PC-3 (cell line): ENCODE measurements at regions not wholly inside any gene's neighbourhood (a gene's known extent, or its start where the extent isn't known, plus 50 kb on each side); places are given as distances from the start of the nearest gene placed in this dataset.
A peak's percentile ranks its signal among the peaks of the same experiment; 100 is the strongest.

Experiments
- ATAC-seq: fragments of 200-7000 bp; cut with Tn5 transposase; 2 replicates; pipeline ENCODE4 v1.9.1; 2020; ENCODE audit warnings: mild to moderate bottlenecking, moderate library complexity
- BruUV-seq: library from RNA; stranded (reverse); fragments of 400-500 nt; replicated peaks from 2 replicates; lab custom pipeline; 2021; lab: Mats Ljungman, UMichigan
- CTCF ChIA-PET: fragments of 300-600 bp; sonication (Branson Sonifier 250); formaldehyde crosslinking; loops from one replicate; lab custom pipeline; 2022; ENCODE audit warnings: antibody characterized with exemption; lab: Charles Lee
- POLR2A ChIA-PET: fragments of 300-600 bp; sonication (Branson Sonifier 250); formaldehyde crosslinking; loops from one replicate; lab custom pipeline; 2022; ENCODE audit warnings: antibody characterized with exemption; ENCODE audit not compliant: unreplicated experiment; lab: Charles Lee
- DNase-seq: peaks from one replicate; pipeline ENCODE4 v3.0.0-alpha.2; 2015
- H2AFZ ChIP-seq: fragments of 300-600 bp; sonication (generic); 2 replicates; pipeline ENCODE4 v1.6.0; 2016; ENCODE audit warnings: antibody characterized with exemption, low read length
- H3F3A ChIP-seq: fragments of 300-600 bp; sonication (generic); one replicate; pipeline ENCODE4 v1.6.0; 2017; ENCODE audit warnings: antibody characterized with exemption, low read length, control low read depth, mild to moderate bottlenecking; ENCODE audit not compliant: unreplicated experiment
- H3K27ac ChIP-seq: fragments of 300-600 bp; sonication (generic); 2 replicates; pipeline ENCODE4 v1.5.1; 2016; ENCODE audit warnings: mild to moderate bottlenecking, low read length
- H3K27me3 ChIP-seq: fragments of 300-600 bp; sonication (generic); 2 replicates; pipeline ENCODE4 v1.6.1; 2016; ENCODE audit warnings: low read length, mixed read lengths
- H3K36me3 ChIP-seq: fragments of 300-600 bp; sonication (generic); 2 replicates; pipeline ENCODE4 v1.6.1; 2016; ENCODE audit warnings: low read depth, mixed run types, low read length, mixed read lengths
- H3K4me1 ChIP-seq: fragments of 300-600 bp; sonication (generic); 2 replicates; pipeline ENCODE4 v1.5.1; 2016; ENCODE audit warnings: low read length; ENCODE audit not compliant: insufficient read depth
- H3K4me2 ChIP-seq: fragments of 300-600 bp; sonication (generic); 2 replicates; pipeline ENCODE4 v1.6.0; 2016; ENCODE audit warnings: low read length
- H3K4me3 ChIP-seq: fragments of 300-600 bp; sonication (generic); 2 replicates; pipeline ENCODE4 v1.5.1; 2016; ENCODE audit warnings: mild to moderate bottlenecking, low read length, mixed read lengths
- H3K79me2 ChIP-seq: fragments of 300-600 bp; sonication (generic); 2 replicates; pipeline ENCODE4 v1.6.1; 2017; ENCODE audit warnings: low read length, mixed read lengths
- H3K9ac ChIP-seq: fragments of 300-600 bp; sonication (generic); 2 replicates; pipeline ENCODE4 v1.6.0; 2016; ENCODE audit warnings: mild to moderate bottlenecking, low read length
- H3K9me2 ChIP-seq: fragments of 300-600 bp; sonication (generic); replicated peaks from 2 replicates; pipeline ENCODE4 v1.6.1; 2016; ENCODE audit warnings: mixed run types, low read length, mixed read lengths
- H3K9me3 ChIP-seq: fragments of 300-600 bp; sonication (generic); 2 replicates; pipeline ENCODE4 v1.6.1; 2016; ENCODE audit warnings: low read length, mixed read lengths
- H4K20me1 ChIP-seq: fragments of 300-600 bp; sonication (generic); 2 replicates; pipeline ENCODE4 v1.6.1; 2016; ENCODE audit warnings: low read length, mixed read lengths
- EZH2 ChIP-seq: fragments of 300-600 bp; sonication (generic); IDR thresholded peaks from one replicate; pipeline ENCODE4 v1.6.1; 2017; ENCODE audit warnings: antibody characterized with exemption, mild to moderate bottlenecking, low read length; ENCODE audit not compliant: unreplicated experiment
- EZH2phosphoT487 ChIP-seq: fragments of 300-600 bp; sonication (generic); IDR thresholded peaks from 2 replicates; pipeline ENCODE4 v1.6.1; 2018; ENCODE audit warnings: mild to moderate bottlenecking, antibody characterized with exemption, low read length, borderline replicate concordance
- intact Hi-C: fragments of 100-400 bp; cut with micrococcal nuclease; formaldehyde crosslinking; loops from 2 replicates; pipeline ENCODE4 v1.9.0; 2023
- TF ChIP-seq, protein P1 (sequence below): fragments of 300-600 bp; sonication (generic); conservative IDR thresholded peaks from 2 replicates; pipeline ENCODE4 v1.5.1; 2017; ENCODE audit warnings: antibody characterized with exemption, low read depth, mild to moderate bottlenecking, low read length

- DNase-seq (no peak), ATAC-seq (no peak)
- Histone ChIP-seq H3K4me2 (no peak overlapping the region), H3K27me3 (no peaks in the 10 kb centered on the region), H4K20me1 (no peaks in the 10 kb centered on the region), H3K79me2 (no peaks in the 10 kb centered on the region), H3K27ac (no peak overlapping the region), H3K9me2 (no peaks in the 10 kb centered on the region), H3F3A (no peaks in the 10 kb centered on the region), H3K4me1 (no peaks in the 10 kb centered on the region), H3K4me3 (no peak overlapping the region), H2AFZ (no peak overlapping the region), H3K9ac (no peak overlapping the region), H3K9me3 (no peaks in the 10 kb centered on the region), H3K36me3 (no peaks in the 10 kb centered on the region)
- TF ChIP-seq EZH2 (no peak), EZH2phosphoT487 (no peak)
- TF ChIP-seq, protein P1, sequence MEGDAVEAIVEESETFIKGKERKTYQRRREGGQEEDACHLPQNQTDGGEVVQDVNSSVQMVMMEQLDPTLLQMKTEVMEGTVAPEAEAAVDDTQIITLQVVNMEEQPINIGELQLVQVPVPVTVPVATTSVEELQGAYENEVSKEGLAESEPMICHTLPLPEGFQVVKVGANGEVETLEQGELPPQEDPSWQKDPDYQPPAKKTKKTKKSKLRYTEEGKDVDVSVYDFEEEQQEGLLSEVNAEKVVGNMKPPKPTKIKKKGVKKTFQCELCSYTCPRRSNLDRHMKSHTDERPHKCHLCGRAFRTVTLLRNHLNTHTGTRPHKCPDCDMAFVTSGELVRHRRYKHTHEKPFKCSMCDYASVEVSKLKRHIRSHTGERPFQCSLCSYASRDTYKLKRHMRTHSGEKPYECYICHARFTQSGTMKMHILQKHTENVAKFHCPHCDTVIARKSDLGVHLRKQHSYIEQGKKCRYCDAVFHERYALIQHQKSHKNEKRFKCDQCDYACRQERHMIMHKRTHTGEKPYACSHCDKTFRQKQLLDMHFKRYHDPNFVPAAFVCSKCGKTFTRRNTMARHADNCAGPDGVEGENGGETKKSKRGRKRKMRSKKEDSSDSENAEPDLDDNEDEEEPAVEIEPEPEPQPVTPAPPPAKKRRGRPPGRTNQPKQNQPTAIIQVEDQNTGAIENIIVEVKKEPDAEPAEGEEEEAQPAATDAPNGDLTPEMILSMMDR, result no peak
- no TSS peak for BruUV-seq
- ChIA-PET POLR2A (no interaction called here), CTCF (no interaction called here)
- intact Hi-C loops, result no loop called here
Measured at GRCh38 chr16:85383836-85384832, 229.0 kb upstream of the GSE1 start.

DNA sequence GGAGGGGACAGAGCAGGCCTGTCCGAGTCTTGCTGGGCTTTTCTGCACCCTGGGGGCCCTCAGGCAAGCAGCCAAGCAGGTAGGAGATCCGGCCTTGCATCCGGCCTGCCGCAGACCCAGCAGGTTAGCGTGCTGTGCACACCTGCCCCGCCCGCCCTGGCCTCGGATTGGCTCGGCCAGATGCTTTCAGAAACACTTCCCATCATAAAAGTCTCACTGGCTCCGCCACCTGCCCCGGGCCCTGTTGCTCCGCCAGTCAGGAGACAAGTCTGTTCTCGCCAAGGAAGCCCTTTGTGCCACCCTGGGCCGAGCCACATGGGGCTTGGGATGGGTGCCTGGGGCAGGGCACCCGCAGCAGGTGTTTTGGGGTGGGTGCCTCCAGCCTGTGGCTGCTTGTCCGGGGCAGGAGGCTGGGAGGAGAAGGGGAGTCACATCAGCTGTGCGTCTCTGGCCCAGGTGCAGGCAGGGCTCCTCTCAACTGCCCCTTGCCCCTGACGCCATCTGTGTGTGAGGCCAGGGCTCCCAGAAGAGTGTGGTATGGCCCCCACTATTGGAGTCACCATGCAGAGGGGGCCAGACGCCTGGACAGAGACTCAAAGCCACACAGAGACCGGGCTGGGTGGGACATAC lies 228.2 kb upstream of the GSE1 start:
- DNase-seq (peak; percentile 19), ATAC-seq (no peak)
- H3K4me3 ChIP-seq, result no peak overlapping the region
- no peaks in the 10 kb centered on the region for H3K36me3 ChIP-seq
- H3K79me2 ChIP-seq, result no peaks in the 10 kb centered on the region
- no peaks in the 10 kb centered on the region for H3F3A ChIP-seq
- H3K27me3 ChIP-seq, result no peaks in the 10 kb centered on the region
- no peak overlapping the region for H3K9ac ChIP-seq
- no peak overlapping the region for H3K27ac ChIP-seq
- peaks cover under 1% of the 10 kb centered on the region; the same call in 1 of the 2 replicates for H3K4me1 ChIP-seq
- no peak overlapping the region for H2AFZ ChIP-seq
- BruUV-seq, result no TSS peak
- H3K9me3 ChIP-seq, result no peaks in the 10 kb centered on the region
- H3K4me2 ChIP-seq, result no peak overlapping the region
- ChIA-PET POLR2A (no interaction called here), CTCF (no interaction called here)
- intact Hi-C loops, result no loop called here
- TF ChIP-seq EZH2phosphoT487 (no peak), EZH2 (no peak)
- no peaks in the 10 kb centered on the region for H4K20me1 ChIP-seq
- H3K9me2 ChIP-seq, result no peaks in the 10 kb centered on the region

GRCh38 chr16:85385463-85386331 lies 227.4 kb upstream of the GSE1 start:
- no peak overlapping the region for H3K27ac ChIP-seq
- H4K20me1 ChIP-seq, result no peaks in the 10 kb centered on the region
- H3K79me2 ChIP-seq, result no peaks in the 10 kb centered on the region
- H3K4me2 ChIP-seq, result no peak overlapping the region
- H3K36me3 ChIP-seq, result no peaks in the 10 kb centered on the region
- BruUV-seq, result no TSS peak
- no peaks in the 10 kb centered on the region for H3K27me3 ChIP-seq
- no peak overlapping the region for H2AFZ ChIP-seq
- H3F3A ChIP-seq, result no peaks in the 10 kb centered on the region
- ChIA-PET CTCF (no interaction called here), POLR2A (no interaction called here)
- H3K4me3 ChIP-seq, result no peak overlapping the region
- ATAC-seq (no peak), DNase-seq (no peak)
- peaks cover 4% of the 10 kb centered on the region for H3K4me1 ChIP-seq
- no peaks in the 10 kb centered on the region for H3K9me2 ChIP-seq
- no peak overlapping the region for H3K9ac ChIP-seq
- no peaks in the 10 kb centered on the region for H3K9me3 ChIP-seq
- TF ChIP-seq, protein P1, result no peak
- TF ChIP-seq EZH2phosphoT487, result no peak
- TF ChIP-seq EZH2, result no peak
- intact Hi-C loops, result no loop called here
